ENCODE measurements at regions not wholly inside any gene's neighbourhood (a gene's known extent, or its start where the extent isn't known, plus 50 kb on each side); places are given as distances from the start of the nearest gene placed in this dataset.

DNA sequence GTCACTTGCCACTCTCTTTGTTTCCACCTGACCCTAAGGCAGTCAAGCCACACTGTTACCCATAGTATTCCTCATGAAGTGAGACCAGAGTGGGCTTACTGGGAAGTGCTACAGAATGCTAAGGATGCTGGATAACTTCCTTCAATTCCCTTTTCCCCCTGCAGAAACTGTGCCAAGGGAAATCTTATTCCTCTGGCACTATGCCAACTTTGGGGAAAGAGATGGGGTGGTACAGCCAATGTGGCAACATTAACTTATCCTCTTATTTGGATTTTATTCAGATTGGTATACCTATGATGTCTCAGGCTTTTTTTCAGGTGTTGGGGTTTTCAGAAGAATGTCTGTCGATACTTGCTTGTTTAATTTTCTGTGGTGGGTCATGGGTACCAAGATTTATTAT is 599.4 kb upstream of the PBX1 start:
- H3K9me3 ChIP-seq (replicated peaks; ENCODE audit: control insufficient read depth, insufficient read depth, low read depth, low read length): peaks cover 2% of the 10 kb centered on the region; the same call in 1 of the 2 replicates
- H3K27me3 ChIP-seq (ENCODE audit: control insufficient read depth in 2 of 2, insufficient read depth in 2 of 2, low read length in 2 of 2): no peaks in the 10 kb centered on the region
- H3K9ac ChIP-seq (ENCODE audit: insufficient read depth in 1 of 2, low read depth in 2 of 2, low read length in 2 of 2): no peak overlapping the region
- intact Hi-C loops (cut with micrococcal nuclease): no loop called here
- no peaks in the 10 kb centered on the region for H3K9me1 ChIP-seq (ENCODE audit: control insufficient read depth, insufficient read depth, low read length)
- no peak overlapping the region for H3K27ac ChIP-seq (ENCODE audit: extremely low read depth, low read depth, low read length)
- no peak overlapping the region for H3K4me3 ChIP-seq
- WGBS (ENCODE audit: insufficient coverage, low coverage, missing lambda C conversion rate): 0% methylated on average over 1 of the region's 1 CpG
- in situ Hi-C loops (cut with MboI): no loop called here
- FAIRE-seq: no peak
- H3K36me3 ChIP-seq (ENCODE audit: control insufficient read depth, insufficient read depth, low read length): no peaks in the 10 kb centered on the region
- no peak for ATAC-seq
- DNase-seq (ENCODE audit: extremely low read depth in 1 of 4, low spot score in 3 of 4): peak in 1 of 4 experiments; percentile 2
- no peaks in the 10 kb centered on the region for H3K79me2 ChIP-seq (ENCODE audit: control insufficient read depth, insufficient read depth, low read length)
- H2AFZ ChIP-seq (ENCODE audit: low read depth, low read length): no peak overlapping the region
- H3K4me2 ChIP-seq (ENCODE audit: insufficient read depth, low read length): no peak overlapping the region
- POLR2A ChIA-PET: no interaction called here
- CTCF ChIA-PET (ENCODE audit: low intra/inter-chr PET ratio): no interaction called here
- TF ChIP-seq NFIC (IDR thresholded peaks at IDR 0.05) (peak; percentile 95), FIP1L1 (IDR thresholded peaks at IDR 0.05; ENCODE audit: low read depth, low read length, poor library complexity, severe bottlenecking) (no peak), NFIX (CRISPR knock-in tag; IDR thresholded peaks at IDR 0.05; ENCODE audit: low read depth) (peak; percentile 91)
- no TSS peak for BruUV-seq (replicated peaks)
- no peaks in the 10 kb centered on the region for H3K4me1 ChIP-seq (replicated peaks in 1 of 2; ENCODE audit: control insufficient read depth in 2 of 2, insufficient read depth in 2 of 2, low read length in 2 of 2)
- H4K20me1 ChIP-seq (replicated peaks; ENCODE audit: control insufficient read depth, insufficient read depth, low read length): no peaks in the 10 kb centered on the region

DNA sequence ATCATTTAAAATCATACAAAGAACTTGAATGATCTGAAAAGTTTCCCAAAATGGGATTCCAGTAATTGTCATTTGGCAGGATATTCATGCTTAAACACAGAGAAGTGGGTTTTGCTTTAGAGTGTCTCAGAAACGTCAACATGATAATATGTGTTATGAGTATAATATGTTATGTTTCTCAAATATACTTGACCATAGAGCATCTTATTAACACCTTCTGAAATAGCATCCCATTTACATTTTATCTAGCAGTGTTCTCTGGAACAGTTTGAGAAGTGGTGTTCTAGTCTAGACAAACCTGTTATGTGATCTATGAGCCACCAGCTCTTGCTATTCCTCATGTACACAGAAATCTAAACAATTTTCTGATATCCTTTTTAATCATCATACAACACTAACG is 588.8 kb upstream of the PBX1 start:
- Histone ChIP-seq H3K27me3 (ENCODE audit: control insufficient read depth in 2 of 2, insufficient read depth in 2 of 2, low read length in 2 of 2) (no peaks in the 10 kb centered on the region), H3K9me1 (ENCODE audit: control insufficient read depth, insufficient read depth, low read length) (no peaks in the 10 kb centered on the region), H4K20me1 (replicated peaks; ENCODE audit: control insufficient read depth, insufficient read depth, low read length) (no peaks in the 10 kb centered on the region), H3K27ac (ENCODE audit: extremely low read depth, low read depth, low read length) (no peak overlapping the region), H3K36me3 (ENCODE audit: control insufficient read depth, insufficient read depth, low read length) (no peaks in the 10 kb centered on the region), H3K4me3 (no peak overlapping the region), H3K79me2 (ENCODE audit: control insufficient read depth, insufficient read depth, low read length) (no peaks in the 10 kb centered on the region), H3K4me1 (replicated peaks in 1 of 2; ENCODE audit: control insufficient read depth in 2 of 2, insufficient read depth in 2 of 2, low read length in 2 of 2) (no peaks in the 10 kb centered on the region), H3K9ac (ENCODE audit: insufficient read depth in 1 of 2, low read depth in 2 of 2, low read length in 2 of 2) (no peak overlapping the region), H3K4me2 (ENCODE audit: insufficient read depth, low read length) (no peak overlapping the region), H2AFZ (ENCODE audit: low read depth, low read length) (no peak overlapping the region), H3K9me3 (replicated peaks; ENCODE audit: control insufficient read depth, insufficient read depth, low read depth, low read length) (no peaks in the 10 kb centered on the region)
- TF ChIP-seq, protein P1, sequence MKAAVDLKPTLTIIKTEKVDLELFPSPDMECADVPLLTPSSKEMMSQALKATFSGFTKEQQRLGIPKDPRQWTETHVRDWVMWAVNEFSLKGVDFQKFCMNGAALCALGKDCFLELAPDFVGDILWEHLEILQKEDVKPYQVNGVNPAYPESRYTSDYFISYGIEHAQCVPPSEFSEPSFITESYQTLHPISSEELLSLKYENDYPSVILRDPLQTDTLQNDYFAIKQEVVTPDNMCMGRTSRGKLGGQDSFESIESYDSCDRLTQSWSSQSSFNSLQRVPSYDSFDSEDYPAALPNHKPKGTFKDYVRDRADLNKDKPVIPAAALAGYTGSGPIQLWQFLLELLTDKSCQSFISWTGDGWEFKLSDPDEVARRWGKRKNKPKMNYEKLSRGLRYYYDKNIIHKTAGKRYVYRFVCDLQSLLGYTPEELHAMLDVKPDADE (conservative IDR thresholded peaks at IDR 0.05; ENCODE audit: control insufficient read depth, low read depth, low read length): no peak
- in situ Hi-C loops (cut with MboI): no loop called here
- intact Hi-C loops (cut with micrococcal nuclease): no loop called here
- DNase-seq (ENCODE audit: extremely low read depth in 1 of 4, low spot score in 3 of 4): no peak
- ChIA-PET CTCF (ENCODE audit: low intra/inter-chr PET ratio) (no interaction called here), POLR2A (no interaction called here)
- no peak for ATAC-seq
- 0% methylated on average over 2 of the region's 2 CpGs for WGBS (ENCODE audit: insufficient coverage, low coverage, missing lambda C conversion rate)
- no TSS peak for BruUV-seq (replicated peaks)
- no peak for FAIRE-seq

Measured in K562 (cell line).